ENCODE measurements at regions not wholly inside any gene's neighbourhood (a gene's known extent, or its start where the extent isn't known, plus 50 kb on each side); places are given as distances from the start of the nearest gene placed in this dataset.

GRCh38 chr15:48038221-48038620, 82.6 kb upstream of the SLC24A5 start:
- no peak overlapping the region for H3K4me3 ChIP-seq (ENCODE audit: low read depth, low read length)
- TF ChIP-seq, protein P1, sequence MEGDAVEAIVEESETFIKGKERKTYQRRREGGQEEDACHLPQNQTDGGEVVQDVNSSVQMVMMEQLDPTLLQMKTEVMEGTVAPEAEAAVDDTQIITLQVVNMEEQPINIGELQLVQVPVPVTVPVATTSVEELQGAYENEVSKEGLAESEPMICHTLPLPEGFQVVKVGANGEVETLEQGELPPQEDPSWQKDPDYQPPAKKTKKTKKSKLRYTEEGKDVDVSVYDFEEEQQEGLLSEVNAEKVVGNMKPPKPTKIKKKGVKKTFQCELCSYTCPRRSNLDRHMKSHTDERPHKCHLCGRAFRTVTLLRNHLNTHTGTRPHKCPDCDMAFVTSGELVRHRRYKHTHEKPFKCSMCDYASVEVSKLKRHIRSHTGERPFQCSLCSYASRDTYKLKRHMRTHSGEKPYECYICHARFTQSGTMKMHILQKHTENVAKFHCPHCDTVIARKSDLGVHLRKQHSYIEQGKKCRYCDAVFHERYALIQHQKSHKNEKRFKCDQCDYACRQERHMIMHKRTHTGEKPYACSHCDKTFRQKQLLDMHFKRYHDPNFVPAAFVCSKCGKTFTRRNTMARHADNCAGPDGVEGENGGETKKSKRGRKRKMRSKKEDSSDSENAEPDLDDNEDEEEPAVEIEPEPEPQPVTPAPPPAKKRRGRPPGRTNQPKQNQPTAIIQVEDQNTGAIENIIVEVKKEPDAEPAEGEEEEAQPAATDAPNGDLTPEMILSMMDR (IDR thresholded peaks at IDR 0.05; ENCODE audit: control insufficient read depth, extremely low read depth, insufficient read depth), result no peak
- DNase-seq (ENCODE audit: low read depth), result no peak

DNA sequence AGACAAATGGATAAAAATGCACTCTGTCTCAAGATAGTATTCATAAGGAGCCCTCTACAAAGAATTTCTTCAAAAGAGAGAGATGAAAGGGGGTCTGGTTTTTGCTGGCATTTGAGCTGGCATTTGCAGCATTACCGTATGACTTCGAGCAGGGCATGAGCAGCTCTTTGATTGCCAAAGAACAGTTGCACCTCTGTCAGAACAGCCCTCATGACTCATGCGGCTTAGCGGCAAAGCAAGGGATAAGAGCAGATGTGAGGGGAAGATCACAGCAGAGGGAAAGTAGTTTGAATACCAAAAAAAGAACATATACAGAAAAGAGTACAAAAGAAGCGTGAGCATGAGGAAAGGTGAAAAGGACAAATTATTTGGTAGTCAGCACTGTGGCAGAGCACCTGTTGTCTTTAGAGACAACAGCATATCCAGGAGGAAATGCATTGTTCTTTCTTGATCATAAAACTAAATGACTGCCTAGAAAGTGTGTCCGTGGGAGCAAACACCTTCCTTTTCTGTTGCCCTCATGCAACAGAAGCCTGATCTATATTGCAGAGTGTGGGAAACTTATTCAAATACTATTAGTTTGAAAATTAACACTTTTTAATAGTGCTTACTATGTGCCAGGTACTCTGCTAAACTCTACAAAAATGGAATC, 80.5 kb upstream of the SLC24A5 start:
- H3K4me3 ChIP-seq (ENCODE audit: low read depth, low read length), result no peak overlapping the region
- DNase-seq (ENCODE audit: low read depth), result no peak
- TF ChIP-seq, protein P1 (IDR thresholded peaks at IDR 0.05; ENCODE audit: control insufficient read depth, extremely low read depth, insufficient read depth), result no peak

DNA sequence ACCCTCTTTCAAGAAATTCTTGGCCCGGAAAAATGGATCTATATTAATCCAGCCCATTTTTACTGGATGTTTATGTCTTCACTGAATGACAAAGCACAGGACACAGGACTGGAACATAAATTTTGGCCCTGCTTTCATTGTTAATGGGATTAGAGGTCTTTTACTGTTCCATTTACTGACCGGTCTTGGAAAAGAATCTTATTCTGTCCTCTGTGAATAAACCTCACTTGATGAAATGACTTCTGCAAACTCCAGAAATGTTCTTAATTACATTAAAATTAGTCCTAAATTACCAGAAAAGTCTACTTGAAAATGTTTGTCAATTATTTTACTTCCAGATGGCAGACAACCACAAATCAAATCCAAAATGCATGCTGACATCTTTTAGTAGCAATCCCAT, 79.3 kb upstream of the SLC24A5 start:
- H3K4me3 ChIP-seq (ENCODE audit: low read depth, low read length), result no peak overlapping the region
- no peak for DNase-seq (ENCODE audit: low read depth)
- TF ChIP-seq, protein P1 (IDR thresholded peaks at IDR 0.05; ENCODE audit: control insufficient read depth, extremely low read depth, insufficient read depth), result no peak

GRCh38 chr15:48046813-48047438, 73.9 kb upstream of the SLC24A5 start:
- TF ChIP-seq, protein P1 (IDR thresholded peaks at IDR 0.05; ENCODE audit: control insufficient read depth, extremely low read depth, insufficient read depth), result no peak
- H3K4me3 ChIP-seq (ENCODE audit: low read depth, low read length), result no peak overlapping the region
- no peak for DNase-seq (ENCODE audit: low read depth)

DNA sequence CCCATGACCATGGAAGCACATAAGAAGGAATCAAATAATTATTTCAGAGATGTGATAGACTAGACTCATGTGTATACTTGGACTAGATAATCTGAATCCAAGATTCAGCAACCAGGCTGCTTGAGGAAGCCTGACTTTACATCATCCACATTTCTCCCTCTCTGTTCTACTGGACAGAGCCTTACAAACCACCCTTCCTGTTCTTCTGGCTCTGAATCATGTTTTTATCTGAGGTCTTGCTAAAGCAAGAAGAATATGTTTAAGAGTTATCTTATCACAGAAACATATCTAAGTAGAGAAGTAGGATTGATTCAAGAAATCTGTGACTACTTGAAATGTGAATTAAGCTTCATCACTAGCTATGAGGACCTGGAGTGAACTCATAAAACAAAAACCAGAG, 71.1 kb upstream of the SLC24A5 start:
- H3K4me3 ChIP-seq (ENCODE audit: low read depth, low read length), result no peak overlapping the region
- DNase-seq (ENCODE audit: low read depth), result no peak
- TF ChIP-seq, protein P1 (IDR thresholded peaks at IDR 0.05; ENCODE audit: control insufficient read depth, extremely low read depth, insufficient read depth), result no peak

DNA sequence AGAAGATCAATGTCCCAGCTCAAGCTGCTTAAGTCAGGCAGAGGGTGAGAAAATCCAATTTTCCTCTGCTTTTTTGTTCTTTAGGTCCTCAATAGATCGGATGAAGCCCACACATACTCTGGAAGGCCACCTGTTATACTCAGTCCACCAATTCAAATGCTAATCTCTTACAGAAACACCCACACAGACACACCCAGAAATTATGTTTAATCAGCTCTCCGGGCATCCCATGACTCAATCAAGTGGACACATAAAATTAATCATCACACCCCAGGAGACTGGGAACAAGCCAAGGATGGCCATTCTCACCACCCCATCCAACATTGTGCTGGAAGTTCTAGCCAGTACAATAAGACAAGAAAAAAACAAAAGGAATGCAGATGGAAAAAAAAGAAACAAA, 67.8 kb upstream of the SLC24A5 start:
- no peak overlapping the region for H3K4me3 ChIP-seq (ENCODE audit: low read depth, low read length)
- TF ChIP-seq, protein P1 (IDR thresholded peaks at IDR 0.05; ENCODE audit: control insufficient read depth, extremely low read depth, insufficient read depth), result no peak
- DNase-seq (ENCODE audit: low read depth), result no peak

DNA sequence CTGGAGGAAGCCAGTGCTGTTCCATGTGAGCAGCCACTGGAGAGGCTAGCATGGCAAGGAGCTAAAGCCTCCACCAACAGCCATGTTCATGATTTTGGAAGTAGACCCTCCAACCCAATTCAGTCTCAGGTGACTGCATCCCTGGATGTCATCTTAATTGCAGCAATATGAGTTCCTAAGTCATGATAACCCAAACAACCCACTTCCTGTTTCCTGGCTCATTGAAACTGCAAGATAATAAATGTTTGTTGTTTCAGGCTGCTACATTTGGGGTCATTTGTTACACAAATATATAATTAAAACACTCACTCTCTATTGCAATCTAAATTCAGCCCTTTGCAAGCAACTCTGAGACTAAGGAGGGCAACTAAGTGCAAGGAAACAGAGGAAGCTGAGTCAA, 62.4 kb upstream of the SLC24A5 start:
- TF ChIP-seq, protein P1 (IDR thresholded peaks at IDR 0.05; ENCODE audit: control insufficient read depth, extremely low read depth, insufficient read depth), result no peak
- DNase-seq (ENCODE audit: low read depth), result no peak
- no peak overlapping the region for H3K4me3 ChIP-seq (ENCODE audit: low read depth, low read length)
